Pancreas (tissue), 10 donors: ENCODE measurements at regions not wholly inside any gene's neighbourhood (a gene's known extent, or its start where the extent isn't known, plus 50 kb on each side); places are given as distances from the start of the nearest gene placed in this dataset.

ENCODE experiments used
- ATAC-seq, 4 donors: fragments of 200-7000 bp; cut with Tn5 transposase; one replicate each; pipeline versions ENCODE4 v1.8.0 to v1.9.1; 2020; ENCODE audit warnings: mild to moderate bottlenecking in 4 of 4, moderate library complexity in 4 of 4
- DNase-seq, 6 donors: peaks; one replicate each; pipeline ENCODE4 v3.0.0-alpha.2; 2020
- FAIRE-seq: peaks from 2 replicates; lab custom pipeline; 2012; peaks lifted over from hg19 to GRCh38; lab: Jason Lieb, UNC
- H3K27ac ChIP-seq, 4 donors: fragments of 200-600 bp; sonication (generic); 1 replicate in 3 of 4; 2 replicates in 1 of 4; pipeline versions ENCODE4 v1.5.0 to v1.8.0; 2020
- H3K27me3 ChIP-seq, 4 donors: fragments of 200-600 bp; one replicate each; pipeline ENCODE4 v1.8.0; 2021
- H3K36me3 ChIP-seq, 3 donors: fragments of 200-600 bp; sonication (generic) in 1 of 3; one replicate each; pipeline versions ENCODE4 v1.5.0 to v1.8.0; 2020 to 2021
- H3K4me1 ChIP-seq, 3 donors: fragments of 200-600 bp; one replicate each; pipeline ENCODE4 v1.8.0; 2021
- H3K4me3 ChIP-seq, 4 donors: fragments of 200-600 bp; sonication (generic) in 2 of 4; one replicate each; pipeline versions ENCODE4 v1.5.0 to v1.8.0; 2020 to 2021
- H3K9me3 ChIP-seq, 4 donors: fragments of 200-600 bp; one replicate each; pipeline ENCODE4 v1.8.0; 2021
- WGBS, 2 donors: extraction: QIAGEN DNeasy Blood & Tissue Kit; methylation state at CpG; one replicate each; pipeline ENCODE4 v1.1.7; 2013; 5-methylcytosine and 5-hydroxymethylcytosine counted together
- intact Hi-C, 3 donors: fragments of 100-400 bp; cut with DNase I; formaldehyde crosslinking; loops; one replicate each; pipeline versions ENCODE4 v1.11.1 to v1.14.2; 2022
- TF ChIP-seq, protein P1 (sequence below), 4 donors: fragments of 200-600 bp; sonication (generic) in 3 of 4; IDR thresholded peaks; one replicate each; pipeline versions ENCODE4 v1.5.0 to v1.8.0; 2021; ENCODE audit warnings: antibody characterized with exemption in 4 of 4
- donor health status: healthy with polysubstance abuse.
- donor health status: DM: no; HTN: no; CAD: no; lungs with moderate emphysema.
- donor health status: DM: no; HTN: no; CAD: no.
- donor health status: control.
- donor health status: control.
- donor health status: Bipolar disorder and iron deficiency.
- donor health status: DM: yes; HTN: yes; CAD: no.
- donor health status: DM: no; HTN: no; CAD: no.
- donor health status: DM: no; HTN: no; CAD: no.
- donor health status: DM: yes; HTN: yes; CAD: no.

DNA sequence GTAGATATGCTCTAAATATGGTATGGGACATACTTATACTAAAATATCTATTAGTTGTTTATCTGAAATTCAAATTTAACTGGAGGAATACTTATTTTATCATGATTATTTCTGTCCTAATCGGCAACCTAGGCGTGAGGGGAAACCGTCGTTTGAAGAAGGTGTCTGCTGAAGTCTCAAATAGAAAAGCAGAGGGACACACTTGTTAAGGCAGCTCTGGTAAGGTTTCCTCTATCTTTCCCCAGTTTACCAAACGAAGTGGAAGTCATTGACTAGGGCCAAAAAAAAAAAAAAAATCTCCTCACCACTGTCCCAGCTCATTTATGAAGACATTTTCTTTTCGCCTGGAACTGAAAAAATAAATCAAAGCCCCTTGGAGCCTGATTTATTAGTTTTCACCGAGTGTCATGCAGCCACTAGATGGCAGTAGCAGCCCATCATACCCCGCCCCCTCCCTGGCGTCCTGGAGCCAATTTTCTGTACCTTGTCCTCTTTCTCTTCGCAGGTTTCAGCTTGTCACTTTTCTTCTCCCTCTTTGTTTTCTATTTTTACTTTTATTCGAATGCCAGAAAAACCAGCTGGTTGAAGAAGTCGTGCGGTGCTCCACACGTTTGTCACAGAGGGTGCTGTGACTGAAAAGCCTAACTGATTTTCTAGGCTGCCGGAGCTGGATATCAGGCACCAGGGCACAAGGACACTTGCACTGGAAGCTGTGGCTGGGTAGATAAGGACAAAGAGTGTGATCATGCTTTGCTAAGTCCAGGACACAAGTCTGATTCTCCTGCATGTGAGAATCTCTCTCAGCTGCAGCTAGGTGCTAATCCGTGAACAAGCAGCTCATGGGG, 238.7 kb downstream of the ZPLD1 start:
- FAIRE-seq: no peak
- no peaks in the 10 kb centered on the region for H3K4me1 ChIP-seq
- intact Hi-C loops: no loop called here
- H3K27ac ChIP-seq: no peak overlapping the region
- no peaks in the 10 kb centered on the region for H3K36me3 ChIP-seq
- TF ChIP-seq, protein P1, sequence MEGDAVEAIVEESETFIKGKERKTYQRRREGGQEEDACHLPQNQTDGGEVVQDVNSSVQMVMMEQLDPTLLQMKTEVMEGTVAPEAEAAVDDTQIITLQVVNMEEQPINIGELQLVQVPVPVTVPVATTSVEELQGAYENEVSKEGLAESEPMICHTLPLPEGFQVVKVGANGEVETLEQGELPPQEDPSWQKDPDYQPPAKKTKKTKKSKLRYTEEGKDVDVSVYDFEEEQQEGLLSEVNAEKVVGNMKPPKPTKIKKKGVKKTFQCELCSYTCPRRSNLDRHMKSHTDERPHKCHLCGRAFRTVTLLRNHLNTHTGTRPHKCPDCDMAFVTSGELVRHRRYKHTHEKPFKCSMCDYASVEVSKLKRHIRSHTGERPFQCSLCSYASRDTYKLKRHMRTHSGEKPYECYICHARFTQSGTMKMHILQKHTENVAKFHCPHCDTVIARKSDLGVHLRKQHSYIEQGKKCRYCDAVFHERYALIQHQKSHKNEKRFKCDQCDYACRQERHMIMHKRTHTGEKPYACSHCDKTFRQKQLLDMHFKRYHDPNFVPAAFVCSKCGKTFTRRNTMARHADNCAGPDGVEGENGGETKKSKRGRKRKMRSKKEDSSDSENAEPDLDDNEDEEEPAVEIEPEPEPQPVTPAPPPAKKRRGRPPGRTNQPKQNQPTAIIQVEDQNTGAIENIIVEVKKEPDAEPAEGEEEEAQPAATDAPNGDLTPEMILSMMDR (IDR thresholded peaks at IDR 0.05): peak; percentile 58 to 72 (median 72)
- ATAC-seq: peak; percentile 80 to 99 (median 96)
- H3K27me3 ChIP-seq: no peaks in the 10 kb centered on the region
- 6 to 8% methylated on average over 16 of the region's 16 CpGs for WGBS, 2 donors
- H3K9me3 ChIP-seq: no peaks in the 10 kb centered on the region
- peak overlapping the region in 1 of 4 donors; percentile 33 for H3K4me3 ChIP-seq
- DNase-seq: peak; percentile 42 to 75 (median 58)

DNA sequence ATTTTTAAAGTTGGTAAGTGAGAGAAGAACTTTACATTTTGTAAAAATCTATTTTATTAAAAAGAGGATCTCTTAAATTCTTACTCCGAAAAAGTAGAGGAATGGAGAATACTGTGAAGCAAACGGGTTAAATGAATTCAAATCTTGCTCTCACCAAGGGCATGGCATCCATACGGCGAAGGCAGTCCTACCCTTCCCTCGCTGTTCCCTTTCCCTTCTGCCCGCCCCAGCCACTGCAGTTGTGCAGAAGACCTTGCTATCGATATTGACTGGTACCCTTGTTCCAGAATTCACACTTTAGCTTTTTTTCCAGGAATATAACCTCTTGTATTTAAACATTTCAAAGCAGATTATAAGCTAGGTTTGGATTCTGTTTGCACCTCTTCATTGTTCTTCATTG, 239.5 kb downstream of the ZPLD1 start:
- 79 to 82% methylated on average over 7 of the region's 7 CpGs for WGBS, 2 donors
- DNase-seq: no peak
- Histone ChIP-seq H3K4me1 (no peaks in the 10 kb centered on the region), H3K27ac (no peak overlapping the region), H3K4me3 (no peak overlapping the region), H3K27me3 (no peaks in the 10 kb centered on the region), H3K9me3 (no peaks in the 10 kb centered on the region), H3K36me3 (no peaks in the 10 kb centered on the region)
- ATAC-seq: no peak
- intact Hi-C loops: no loop called here
- FAIRE-seq: no peak
- TF ChIP-seq, protein P1 (IDR thresholded peaks at IDR 0.05): no peak

DNA sequence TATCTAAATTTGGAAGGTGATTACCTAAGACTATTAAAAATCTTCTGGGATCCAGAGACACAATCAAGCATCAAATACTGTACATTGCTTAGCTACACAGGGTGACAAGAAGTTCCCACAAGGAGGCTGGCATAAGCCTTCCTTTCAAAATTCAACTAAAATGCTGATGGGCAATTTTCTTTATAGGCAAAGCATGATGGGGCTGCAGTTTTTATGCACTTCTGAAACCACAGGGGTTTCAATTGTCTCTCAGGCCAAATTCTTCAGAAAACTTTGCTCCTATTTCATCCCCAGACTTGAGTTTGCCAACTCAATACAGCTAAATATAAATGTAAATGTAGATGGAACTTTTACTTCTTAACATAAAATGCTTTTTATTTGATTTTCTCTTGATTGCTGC, 241.6 kb downstream of the ZPLD1 start:
- intact Hi-C loops: no loop called here
- H3K27me3 ChIP-seq: no peaks in the 10 kb centered on the region
- FAIRE-seq: no peak

DNA sequence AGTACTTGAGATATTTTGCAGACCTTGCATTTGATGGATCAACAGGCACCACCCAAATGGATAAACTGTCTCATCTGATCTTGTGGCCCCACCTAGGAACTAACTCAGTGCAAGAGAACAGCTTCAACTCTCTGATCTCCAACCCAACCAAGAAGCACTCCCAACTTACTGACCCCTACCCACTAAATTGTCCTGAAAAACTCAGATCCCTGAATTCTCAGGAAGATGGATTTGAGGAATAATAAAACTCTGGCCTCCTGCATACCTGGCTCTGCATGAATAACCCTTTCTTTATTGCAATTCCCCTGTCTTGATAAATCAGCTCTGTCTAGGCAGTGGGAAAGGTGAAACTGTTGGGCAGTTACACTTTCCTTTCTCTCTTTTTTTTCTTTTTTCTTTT, 247.9 kb downstream of the ZPLD1 start:
- ATAC-seq (no peak), FAIRE-seq (no peak), DNase-seq (no peak)
- Histone ChIP-seq H3K27me3 (no peaks in the 10 kb centered on the region), H3K27ac (no peak overlapping the region), H3K36me3 (no peaks in the 10 kb centered on the region), H3K4me1 (no peaks in the 10 kb centered on the region), H3K9me3 (no peaks in the 10 kb centered on the region), H3K4me3 (no peak overlapping the region)
- intact Hi-C loops: no loop called here
- TF ChIP-seq, protein P1 (IDR thresholded peaks at IDR 0.05): no peak

More for the DNA sequence above, 241.6 kb downstream of the ZPLD1 start:
- DNase-seq: no peak
- Histone ChIP-seq H3K9me3 (no peaks in the 10 kb centered on the region), H3K4me1 (no peaks in the 10 kb centered on the region), H3K36me3 (no peaks in the 10 kb centered on the region), H3K27ac (no peak overlapping the region), H3K4me3 (no peak overlapping the region)
- TF ChIP-seq, protein P1 (IDR thresholded peaks at IDR 0.05): no peak
- ATAC-seq: no peak

- H3K27ac ChIP-seq: no peak overlapping the region
- H3K4me3 ChIP-seq: no peak overlapping the region
- no peaks in the 10 kb centered on the region for H3K36me3 ChIP-seq
- H3K27me3 ChIP-seq: no peaks in the 10 kb centered on the region
- intact Hi-C loops: no loop called here
- H3K9me3 ChIP-seq: no peaks in the 10 kb centered on the region
- TF ChIP-seq, protein P1 (IDR thresholded peaks at IDR 0.05): no peak
- H3K4me1 ChIP-seq: no peaks in the 10 kb centered on the region
- WGBS, 2 donors: 70 to 75% methylated on average over 2 of the region's 2 CpGs
- DNase-seq: no peak
- FAIRE-seq: no peak
- no peak for ATAC-seq
These were observed 252.0 kb downstream of the ZPLD1 start for GRCh38 chr3:102686792-102687191.
